ENCODE measurements at regions not wholly inside any gene's neighbourhood (a gene's known extent, or its start where the extent isn't known, plus 50 kb on each side); places are given as distances from the start of the nearest gene placed in this dataset.
"Not testable (repeated sequence)": the region's sequence is repeated elsewhere in the genome, so short reads cannot be mapped to it uniquely, and the experiment has no call there.

DNA sequence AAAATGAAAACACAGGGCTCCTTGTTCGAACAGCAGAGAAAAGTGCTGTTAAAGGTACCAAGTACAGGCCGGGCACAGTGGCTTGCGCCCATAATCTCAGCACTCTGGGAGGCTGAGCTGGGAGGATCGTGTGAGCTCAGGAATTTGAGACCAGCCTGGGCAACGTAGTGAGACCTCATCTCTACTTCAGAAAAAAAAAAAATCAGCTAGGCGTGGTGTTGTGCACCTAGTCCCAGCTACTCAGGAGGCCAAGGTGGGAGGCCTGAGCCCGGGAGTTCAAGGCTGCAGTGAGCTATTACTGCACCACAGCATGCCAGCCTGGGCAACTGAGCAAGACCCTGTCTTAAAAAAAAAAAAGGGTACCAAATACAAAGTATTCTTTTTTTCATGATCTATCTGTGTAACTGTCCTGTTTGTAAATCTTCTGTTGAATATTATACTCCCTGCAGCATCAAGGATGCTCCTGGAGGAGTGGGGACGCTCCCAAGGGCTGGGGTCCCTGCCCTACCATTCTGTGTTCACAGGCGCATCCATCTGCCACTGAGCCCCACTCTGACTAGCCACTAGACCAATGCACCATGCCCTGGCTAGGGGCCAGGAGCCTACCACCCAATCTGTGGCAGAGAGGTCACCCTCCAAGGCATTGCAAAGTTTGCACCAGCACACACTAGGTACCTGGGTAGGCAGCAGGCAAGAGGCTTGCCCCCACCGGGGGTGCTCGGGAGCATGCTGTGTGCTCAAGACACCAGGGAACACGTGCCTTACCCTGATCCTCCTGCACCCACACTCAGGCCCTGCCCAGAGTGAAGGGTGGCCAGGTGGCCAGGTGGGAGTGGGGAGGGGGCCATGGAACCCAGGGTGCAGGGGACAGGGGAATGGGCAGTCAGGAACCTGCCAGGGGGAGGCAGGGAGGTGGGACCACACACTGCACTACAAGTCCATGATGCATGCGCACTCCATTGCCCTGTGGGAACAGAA is 67.3 kb upstream of the KMT2C start:
- DNase-seq: no peak

- DNase-seq: no peak
Measured at GRCh38 chr7:152501506-152501905, 65.7 kb upstream of the KMT2C start.

- DNase-seq: not testable (repeated sequence)
Measured at GRCh38 chr7:152499969-152500368, 64.2 kb upstream of the KMT2C start.

DNA sequence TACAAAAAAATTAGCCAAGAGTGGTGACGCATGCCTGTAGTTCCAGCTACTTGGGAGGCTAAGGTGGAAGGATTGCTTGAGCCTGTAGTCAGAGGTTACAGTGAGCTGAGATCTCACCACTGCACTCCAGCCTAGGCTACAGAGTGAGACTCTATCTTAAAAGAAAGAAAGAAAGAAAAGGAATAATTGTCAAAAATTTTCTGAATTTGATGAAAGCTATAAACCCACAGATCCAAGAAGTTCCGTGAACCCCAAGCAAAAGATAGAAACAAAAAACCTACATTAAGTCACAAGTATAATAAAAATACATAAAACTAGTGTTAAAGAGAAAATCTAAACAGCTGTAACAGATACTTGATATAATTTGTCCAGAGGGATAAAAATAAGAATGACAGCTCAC is 60.1 kb upstream of the KMT2C start:
- DNase-seq: no peak

GRCh38 chr7:152492952-152493351 is 57.1 kb upstream of the KMT2C start:
- DNase-seq: no peak

- DNase-seq: no peak
Measured at GRCh38 chr7:152489044-152489443, 53.2 kb upstream of the KMT2C start.

DNA sequence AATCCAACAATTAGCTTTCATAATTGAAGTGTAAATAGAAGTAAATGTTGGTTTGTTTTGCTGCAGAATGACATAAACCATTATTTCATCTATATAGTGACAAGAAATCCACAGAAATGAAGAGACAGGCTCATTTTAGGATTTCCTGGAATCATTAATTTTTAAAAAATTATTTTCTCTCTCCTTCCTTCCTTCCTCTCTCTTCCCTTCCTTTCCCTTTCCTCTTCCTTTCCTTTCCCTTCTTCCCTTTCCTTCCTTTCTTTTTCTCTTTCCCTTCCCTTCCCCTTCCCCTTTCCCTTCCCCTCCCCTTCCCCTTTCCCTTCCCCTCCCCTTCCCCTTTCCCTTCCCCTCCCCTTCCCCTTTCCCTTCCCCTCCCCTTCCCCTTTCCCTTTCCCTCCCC is 51.2 kb upstream of the KMT2C start:
- DNase-seq: no peak

DNA sequence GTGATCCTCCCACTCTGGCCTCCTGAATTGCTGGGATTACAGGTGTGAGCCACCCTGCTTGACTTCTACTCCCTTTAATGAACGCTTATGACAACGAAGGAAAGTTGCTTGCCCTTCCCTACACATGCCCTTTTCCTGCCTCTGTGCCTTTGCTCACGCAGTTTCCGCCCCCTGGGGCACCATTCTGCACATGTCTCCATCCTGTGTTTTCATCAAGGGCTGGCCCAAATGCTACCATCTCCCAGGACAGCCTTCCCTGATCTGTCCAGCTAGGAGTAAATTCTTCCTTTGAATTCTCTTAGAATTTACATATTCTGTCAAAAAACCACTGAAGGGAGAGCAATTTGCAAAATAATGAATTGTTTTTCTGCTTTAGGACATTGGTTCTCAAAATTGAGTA is 50.0 kb upstream of the KMT2C start:
- DNase-seq: no peak

Data from hippocampal formation (tissue), 2 donors.